ENCODE measurements at regions not wholly inside any gene's neighbourhood (a gene's known extent, or its start where the extent isn't known, plus 50 kb on each side); places are given as distances from the start of the nearest gene placed in this dataset.

DNA sequence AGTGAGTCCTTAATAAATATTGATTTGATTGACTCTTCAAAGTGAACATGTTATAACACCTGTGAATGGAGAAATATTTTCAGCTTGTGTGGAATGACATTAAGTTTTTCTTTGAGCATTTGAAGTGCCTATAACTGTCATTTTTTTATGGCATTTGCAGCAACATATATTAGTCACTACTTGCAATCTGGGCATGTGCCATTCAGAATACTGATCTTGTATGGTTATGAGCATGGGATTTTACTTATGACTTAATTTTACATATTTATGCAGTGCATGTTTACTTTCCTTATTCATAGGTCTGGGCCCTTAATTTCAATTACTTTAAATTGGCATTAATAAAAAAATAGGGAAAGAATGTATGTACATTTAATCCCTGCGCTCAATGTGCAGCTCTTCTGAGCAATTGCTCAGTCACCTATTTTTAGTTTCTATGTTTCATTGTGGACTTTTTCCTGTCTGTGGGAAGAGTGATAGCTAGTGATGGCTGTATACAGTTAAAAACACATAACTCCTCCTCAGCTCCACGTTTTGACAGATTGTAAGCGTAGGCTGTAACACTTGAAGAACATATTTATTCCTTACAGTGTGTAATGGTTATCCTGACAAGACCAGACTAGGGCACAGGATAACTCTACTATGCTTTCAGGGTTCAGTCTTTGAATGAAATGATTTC, 339.6 kb downstream of the SNAPC1 start:
- H3K27ac Mint-ChIP-seq (ENCODE audit: unreplicated experiment), result no peak overlapping the region
- DNase-seq (ENCODE audit: extremely low spot score, unreplicated experiment), result no peak
- H3K27me3 Mint-ChIP-seq (ENCODE audit: unreplicated experiment), result no peaks in the 10 kb centered on the region
- peaks cover 4% of the 10 kb centered on the region for H3K4me1 Mint-ChIP-seq (ENCODE audit: unreplicated experiment)
- H3K9me3 Mint-ChIP-seq (ENCODE audit: unreplicated experiment), result no peaks in the 10 kb centered on the region
- no peaks in the 10 kb centered on the region for H3K36me3 Mint-ChIP-seq (ENCODE audit: unreplicated experiment)
- TF ChIP-seq, protein P1, sequence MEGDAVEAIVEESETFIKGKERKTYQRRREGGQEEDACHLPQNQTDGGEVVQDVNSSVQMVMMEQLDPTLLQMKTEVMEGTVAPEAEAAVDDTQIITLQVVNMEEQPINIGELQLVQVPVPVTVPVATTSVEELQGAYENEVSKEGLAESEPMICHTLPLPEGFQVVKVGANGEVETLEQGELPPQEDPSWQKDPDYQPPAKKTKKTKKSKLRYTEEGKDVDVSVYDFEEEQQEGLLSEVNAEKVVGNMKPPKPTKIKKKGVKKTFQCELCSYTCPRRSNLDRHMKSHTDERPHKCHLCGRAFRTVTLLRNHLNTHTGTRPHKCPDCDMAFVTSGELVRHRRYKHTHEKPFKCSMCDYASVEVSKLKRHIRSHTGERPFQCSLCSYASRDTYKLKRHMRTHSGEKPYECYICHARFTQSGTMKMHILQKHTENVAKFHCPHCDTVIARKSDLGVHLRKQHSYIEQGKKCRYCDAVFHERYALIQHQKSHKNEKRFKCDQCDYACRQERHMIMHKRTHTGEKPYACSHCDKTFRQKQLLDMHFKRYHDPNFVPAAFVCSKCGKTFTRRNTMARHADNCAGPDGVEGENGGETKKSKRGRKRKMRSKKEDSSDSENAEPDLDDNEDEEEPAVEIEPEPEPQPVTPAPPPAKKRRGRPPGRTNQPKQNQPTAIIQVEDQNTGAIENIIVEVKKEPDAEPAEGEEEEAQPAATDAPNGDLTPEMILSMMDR (IDR thresholded peaks at IDR 0.05), result no peak
- H3K4me3 Mint-ChIP-seq (ENCODE audit: unreplicated experiment), result no peak overlapping the region

DNA sequence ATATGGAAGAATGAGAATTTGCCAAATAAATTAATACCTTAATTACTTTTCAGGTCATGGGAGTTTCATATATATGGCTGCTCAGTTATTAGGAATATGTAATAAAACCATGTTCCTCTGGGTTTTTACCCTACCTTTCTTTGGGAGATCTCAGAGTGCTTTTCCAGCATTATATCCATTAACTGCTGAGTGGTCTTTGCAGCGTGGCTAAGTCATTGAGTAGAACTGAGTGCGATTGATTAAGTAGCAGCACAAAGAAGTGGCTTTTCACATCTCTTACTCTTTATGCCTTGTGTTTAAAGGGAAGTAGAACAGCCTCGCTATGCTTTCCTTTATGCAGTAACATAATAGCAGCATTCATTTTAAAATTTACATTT, 340.1 kb downstream of the SNAPC1 start:
- H3K27me3 Mint-ChIP-seq (ENCODE audit: unreplicated experiment), result no peaks in the 10 kb centered on the region
- H3K36me3 Mint-ChIP-seq (ENCODE audit: unreplicated experiment), result no peaks in the 10 kb centered on the region
- TF ChIP-seq, protein P1 (IDR thresholded peaks at IDR 0.05), result no peak
- no peak for DNase-seq (ENCODE audit: extremely low spot score, unreplicated experiment)
- H3K4me1 Mint-ChIP-seq (ENCODE audit: unreplicated experiment), result peaks cover 3% of the 10 kb centered on the region
- H3K9me3 Mint-ChIP-seq (ENCODE audit: unreplicated experiment), result no peaks in the 10 kb centered on the region
- H3K27ac Mint-ChIP-seq (ENCODE audit: unreplicated experiment), result no peak overlapping the region
- H3K4me3 Mint-ChIP-seq (ENCODE audit: unreplicated experiment), result no peak overlapping the region

DNA sequence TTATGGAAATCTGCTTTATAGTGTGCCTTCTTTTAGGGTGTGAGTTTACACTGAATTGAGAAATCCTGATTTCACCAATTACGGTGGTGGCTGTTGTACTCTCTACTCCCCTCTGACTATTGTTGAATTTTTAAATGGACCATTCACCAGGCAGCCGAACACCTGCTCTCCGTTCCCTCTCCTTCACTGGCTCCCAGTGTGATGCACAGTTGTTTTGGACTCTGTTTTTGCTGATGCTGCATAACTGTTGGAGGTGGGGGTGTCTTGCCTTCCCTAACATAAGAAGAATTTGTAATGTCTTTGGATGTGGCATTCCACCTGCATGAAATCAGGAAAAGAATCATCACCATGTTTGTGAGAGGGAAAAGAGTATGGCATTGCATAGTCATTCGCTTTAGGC, 341.2 kb downstream of the SNAPC1 start:
- no peak overlapping the region for H3K27ac Mint-ChIP-seq (ENCODE audit: unreplicated experiment)
- DNase-seq (ENCODE audit: extremely low spot score, unreplicated experiment), result no peak
- no peaks in the 10 kb centered on the region for H3K36me3 Mint-ChIP-seq (ENCODE audit: unreplicated experiment)
- no peak overlapping the region for H3K4me3 Mint-ChIP-seq (ENCODE audit: unreplicated experiment)
- no peaks in the 10 kb centered on the region for H3K27me3 Mint-ChIP-seq (ENCODE audit: unreplicated experiment)
- TF ChIP-seq, protein P1 (IDR thresholded peaks at IDR 0.05), result no peak
- H3K4me1 Mint-ChIP-seq (ENCODE audit: unreplicated experiment), result no peaks in the 10 kb centered on the region
- no peaks in the 10 kb centered on the region for H3K9me3 Mint-ChIP-seq (ENCODE audit: unreplicated experiment)

DNA sequence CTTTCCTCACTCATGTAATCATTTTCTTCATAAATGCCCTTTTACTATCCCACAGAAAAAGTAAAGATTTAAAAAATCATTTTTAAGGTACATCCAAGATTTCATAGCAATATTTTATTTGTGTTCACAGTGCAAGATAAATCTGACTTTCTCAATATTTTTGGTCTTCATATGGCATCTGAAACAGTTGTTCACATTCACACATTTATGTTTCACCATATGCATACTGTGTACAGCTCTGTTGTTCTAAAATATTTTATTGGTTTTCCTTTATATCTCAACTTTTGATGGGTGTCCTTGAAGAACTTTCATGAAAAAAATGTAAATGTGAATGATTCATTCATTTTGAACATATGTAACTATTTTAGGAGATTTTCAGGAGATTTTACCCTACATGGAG, 348.7 kb downstream of the SNAPC1 start:
- Mint-ChIP-seq H3K27me3 (ENCODE audit: unreplicated experiment) (peaks cover 18% of the 10 kb centered on the region), H3K4me3 (ENCODE audit: unreplicated experiment) (no peak overlapping the region), H3K9me3 (ENCODE audit: unreplicated experiment) (no peaks in the 10 kb centered on the region), H3K27ac (ENCODE audit: unreplicated experiment) (no peak overlapping the region), H3K36me3 (ENCODE audit: unreplicated experiment) (no peaks in the 10 kb centered on the region), H3K4me1 (ENCODE audit: unreplicated experiment) (no peaks in the 10 kb centered on the region)
- DNase-seq (ENCODE audit: extremely low spot score, unreplicated experiment), result no peak
- TF ChIP-seq, protein P1 (IDR thresholded peaks at IDR 0.05), result no peak

DNA sequence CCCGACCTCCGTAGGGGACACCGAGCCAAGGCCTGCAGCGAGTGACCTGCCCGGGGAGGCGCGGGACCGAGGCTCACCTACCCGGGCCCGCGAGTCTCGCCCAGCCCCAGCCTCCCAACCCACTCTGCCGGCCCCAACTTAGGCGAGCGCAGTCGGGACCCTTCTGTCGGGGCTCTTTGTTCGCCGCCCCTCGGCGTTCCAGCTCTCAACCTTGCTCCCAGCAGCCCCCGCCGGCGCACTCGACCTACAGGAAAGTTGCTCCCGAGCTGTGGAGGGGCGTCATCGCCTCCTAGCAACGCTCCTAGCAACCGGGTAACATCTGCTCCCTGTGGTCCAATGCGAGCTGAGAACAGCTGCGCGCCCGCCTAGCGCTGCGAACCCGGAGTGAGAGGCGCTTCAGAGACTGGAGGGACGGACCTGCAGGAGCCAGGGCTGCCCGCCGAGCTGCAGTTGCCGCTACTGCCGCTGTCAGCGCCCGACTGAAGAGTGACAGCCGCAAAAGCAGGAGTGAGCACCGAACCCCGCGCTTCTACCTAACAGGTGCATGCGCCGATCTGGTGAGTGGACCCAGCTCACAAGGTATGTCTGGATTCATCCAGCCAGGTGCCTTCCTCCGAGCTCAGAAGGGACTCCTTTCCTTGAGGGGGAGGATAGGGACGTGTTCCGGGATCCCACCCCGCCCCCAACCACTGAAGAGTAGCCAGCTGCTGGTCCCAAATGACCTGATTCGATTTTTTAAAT, 355.0 kb downstream of the SNAPC1 start:
- H3K27ac Mint-ChIP-seq (ENCODE audit: unreplicated experiment), result no peak overlapping the region
- H3K36me3 Mint-ChIP-seq (ENCODE audit: unreplicated experiment), result no peaks in the 10 kb centered on the region
- peaks cover 13% of the 10 kb centered on the region for H3K4me1 Mint-ChIP-seq (ENCODE audit: unreplicated experiment)
- H3K9me3 Mint-ChIP-seq (ENCODE audit: unreplicated experiment), result no peaks in the 10 kb centered on the region
- peaks cover 51% of the 10 kb centered on the region for H3K27me3 Mint-ChIP-seq (ENCODE audit: unreplicated experiment)
- peak; percentile 93 for DNase-seq (ENCODE audit: extremely low spot score, unreplicated experiment)
- TF ChIP-seq, protein P1 (IDR thresholded peaks at IDR 0.05), result peak; percentile 52
- H3K4me3 Mint-ChIP-seq (ENCODE audit: unreplicated experiment), result peak overlapping the region; percentile 76
